Activated naive CD4-positive, alpha-beta T cell treated with anti-CD3 and anti-CD28 coated beads, Interleukin-2, amount 10 ng/mL, durations not matched to agents 7 days and 5 days (primary cell): ENCODE measurements at regions not wholly inside any gene's neighbourhood (a gene's known extent, or its start where the extent isn't known, plus 50 kb on each side); places are given as distances from the start of the nearest gene placed in this dataset.

Source experiments
- CTCF ChIA-PET: fragments of 350-600 bp; sonication (Branson Sonifier 250); formaldehyde crosslinking; loops from one replicate; lab custom pipeline; 2021; ENCODE audit warnings: antibody characterized with exemption; lab: Charles Lee
- DNase-seq: peaks from one replicate; pipeline ENCODE4 v3.0.0-alpha.2; 2020
- H3K27ac Mint-ChIP-seq: one replicate; pipeline ENCODE4 v1.8.0; 2021; ENCODE audit warnings: mild to moderate bottlenecking, moderate library complexity, mixed read lengths
- H3K27me3 Mint-ChIP-seq: one replicate; pipeline ENCODE4 v1.8.0; 2021; ENCODE audit warnings: mild to moderate bottlenecking, mixed read lengths
- H3K36me3 Mint-ChIP-seq: one replicate; pipeline ENCODE4 v1.8.0; 2021; ENCODE audit warnings: mixed read lengths
- H3K4me1 Mint-ChIP-seq: one replicate; pipeline ENCODE4 v1.8.0; 2021; ENCODE audit warnings: mixed read lengths
- H3K4me3 Mint-ChIP-seq: one replicate; pipeline ENCODE4 v1.8.0; 2021; ENCODE audit warnings: mild to moderate bottlenecking, moderate library complexity, mixed read lengths
- H3K9me3 Mint-ChIP-seq: one replicate; pipeline ENCODE4 v1.8.0; 2021; ENCODE audit warnings: mixed read lengths

GRCh38 chr5:61878471-61878870 lies 427.5 kb upstream of the KIF2A start:
- Mint-ChIP-seq H3K4me3 (no peak overlapping the region), H3K27ac (no peak overlapping the region), H3K36me3 (no peaks in the 10 kb centered on the region), H3K27me3 (no peaks in the 10 kb centered on the region), H3K9me3 (no peaks in the 10 kb centered on the region), H3K4me1 (no peaks in the 10 kb centered on the region)
- CTCF ChIA-PET = no interaction called here
- no peak for DNase-seq

GRCh38 chr5:61881821-61882487 lies 424.1 kb upstream of the KIF2A start:
- H3K4me3 Mint-ChIP-seq = no peak overlapping the region
- no peaks in the 10 kb centered on the region for H3K36me3 Mint-ChIP-seq
- H3K27ac Mint-ChIP-seq = no peak overlapping the region
- H3K4me1 Mint-ChIP-seq = no peaks in the 10 kb centered on the region
- no peaks in the 10 kb centered on the region for H3K27me3 Mint-ChIP-seq
- no peaks in the 10 kb centered on the region for H3K9me3 Mint-ChIP-seq
- CTCF ChIA-PET = no interaction called here
- no peak for DNase-seq

GRCh38 chr5:61882901-61883500 lies 423.0 kb upstream of the KIF2A start:
- Mint-ChIP-seq H3K4me1 (no peaks in the 10 kb centered on the region), H3K9me3 (no peaks in the 10 kb centered on the region), H3K27ac (no peak overlapping the region), H3K27me3 (no peaks in the 10 kb centered on the region), H3K36me3 (no peaks in the 10 kb centered on the region), H3K4me3 (no peak overlapping the region)
- DNase-seq = no peak
- CTCF ChIA-PET = no interaction called here

GRCh38 chr5:61884252-61884855 lies 421.7 kb upstream of the KIF2A start:
- H3K27ac Mint-ChIP-seq = no peak overlapping the region
- no peaks in the 10 kb centered on the region for H3K9me3 Mint-ChIP-seq
- no peak overlapping the region for H3K4me3 Mint-ChIP-seq
- DNase-seq = no peak
- H3K4me1 Mint-ChIP-seq = no peaks in the 10 kb centered on the region
- CTCF ChIA-PET = no interaction called here
- no peaks in the 10 kb centered on the region for H3K27me3 Mint-ChIP-seq
- H3K36me3 Mint-ChIP-seq = no peaks in the 10 kb centered on the region

DNA sequence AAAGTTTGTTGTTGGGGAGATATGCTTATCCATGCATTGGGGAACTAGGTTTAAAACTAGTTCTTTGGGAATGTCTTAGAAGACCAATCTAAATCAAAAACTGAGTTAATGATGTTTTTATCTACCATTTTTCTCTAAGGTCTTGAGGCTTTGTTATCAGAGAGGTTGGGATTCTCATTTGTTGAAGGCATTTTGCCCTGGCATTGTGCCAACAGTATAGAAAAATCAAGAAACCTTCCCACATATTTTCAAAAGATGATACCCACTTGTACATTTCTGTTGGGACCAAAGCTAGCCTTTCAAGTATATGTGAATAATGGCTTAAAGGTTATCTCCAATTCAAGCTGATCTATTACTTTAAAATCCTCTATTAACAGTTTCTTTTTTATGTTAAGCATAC lies 419.8 kb upstream of the KIF2A start:
- DNase-seq = no peak
- H3K36me3 Mint-ChIP-seq = no peaks in the 10 kb centered on the region
- no peak overlapping the region for H3K4me3 Mint-ChIP-seq
- H3K9me3 Mint-ChIP-seq = no peaks in the 10 kb centered on the region
- H3K27me3 Mint-ChIP-seq = no peaks in the 10 kb centered on the region
- CTCF ChIA-PET = no interaction called here
- no peak overlapping the region for H3K27ac Mint-ChIP-seq
- no peaks in the 10 kb centered on the region for H3K4me1 Mint-ChIP-seq

GRCh38 chr5:61887271-61887670 lies 418.7 kb upstream of the KIF2A start:
- Mint-ChIP-seq H3K4me1 (no peaks in the 10 kb centered on the region), H3K9me3 (peaks cover 3% of the 10 kb centered on the region), H3K4me3 (no peak overlapping the region), H3K27me3 (no peaks in the 10 kb centered on the region), H3K36me3 (no peaks in the 10 kb centered on the region), H3K27ac (no peak overlapping the region)
- no peak for DNase-seq
- CTCF ChIA-PET = no interaction called here

- CTCF ChIA-PET = no interaction called here
Observed at GRCh38 chr5:61894046-61894445, 412.0 kb upstream of the KIF2A start.

DNA sequence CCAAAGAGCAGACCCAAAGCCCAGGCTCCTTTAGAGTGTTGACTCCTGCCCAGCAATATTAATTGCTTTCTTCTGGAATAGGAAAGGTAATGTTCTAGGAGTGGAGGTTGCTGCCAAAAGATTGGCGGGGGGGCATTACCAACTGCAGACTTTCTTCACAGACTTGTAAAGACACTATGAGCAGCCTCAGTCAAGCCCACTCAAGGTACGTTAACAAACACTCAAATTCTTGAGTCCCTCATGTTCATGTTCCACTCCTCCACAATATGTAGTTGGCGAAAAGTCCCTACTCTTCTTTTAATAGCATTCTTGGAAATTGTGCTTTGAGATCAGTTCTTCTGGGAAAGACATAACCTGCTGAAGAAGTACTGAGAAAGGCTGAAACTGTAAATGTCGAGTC lies 409.2 kb upstream of the KIF2A start:
- Mint-ChIP-seq H3K36me3 (no peaks in the 10 kb centered on the region), H3K27me3 (no peaks in the 10 kb centered on the region), H3K4me3 (no peak overlapping the region), H3K27ac (no peak overlapping the region), H3K9me3 (peaks cover 3% of the 10 kb centered on the region), H3K4me1 (no peaks in the 10 kb centered on the region)
- CTCF ChIA-PET = no interaction called here
- no peak for DNase-seq

More at GRCh38 chr5:61894046-61894445, 412.0 kb upstream of the KIF2A start:
- DNase-seq = no peak
- Mint-ChIP-seq H3K36me3 (no peaks in the 10 kb centered on the region), H3K27me3 (no peaks in the 10 kb centered on the region), H3K4me1 (no peaks in the 10 kb centered on the region), H3K27ac (no peak overlapping the region), H3K9me3 (peaks cover 6% of the 10 kb centered on the region), H3K4me3 (no peak overlapping the region)

GRCh38 chr5:61897251-61897650 lies 408.8 kb upstream of the KIF2A start:
- Mint-ChIP-seq H3K36me3 (no peaks in the 10 kb centered on the region), H3K9me3 (peaks cover 3% of the 10 kb centered on the region), H3K27me3 (no peaks in the 10 kb centered on the region), H3K27ac (no peak overlapping the region), H3K4me3 (no peak overlapping the region), H3K4me1 (no peaks in the 10 kb centered on the region)
- CTCF ChIA-PET = no interaction called here
- no peak for DNase-seq

DNA sequence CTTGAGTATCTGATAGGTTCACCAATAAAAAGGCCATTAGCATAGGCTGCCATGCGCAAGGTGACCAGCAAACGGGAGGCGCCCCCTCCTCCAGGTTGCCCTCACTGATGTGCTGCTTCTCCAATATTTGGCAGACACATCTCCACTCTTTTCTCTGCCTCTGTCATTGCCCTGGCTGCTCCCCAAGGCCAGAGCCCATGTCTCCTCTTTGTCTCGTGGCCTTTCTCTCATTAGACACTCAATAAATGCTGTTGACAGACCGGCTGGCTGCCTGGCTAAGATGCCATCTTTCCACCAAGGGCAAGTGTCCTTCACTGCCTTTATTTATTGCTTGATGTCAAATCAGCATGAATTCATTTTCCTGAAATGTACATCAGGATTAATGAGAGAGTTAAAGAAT lies 404.0 kb upstream of the KIF2A start:
- Mint-ChIP-seq H3K9me3 (no peaks in the 10 kb centered on the region), H3K27ac (no peak overlapping the region), H3K36me3 (no peaks in the 10 kb centered on the region), H3K27me3 (no peaks in the 10 kb centered on the region), H3K4me1 (no peaks in the 10 kb centered on the region), H3K4me3 (no peak overlapping the region)
- no peak for DNase-seq
- CTCF ChIA-PET = no interaction called here

- no peak for DNase-seq
- Mint-ChIP-seq H3K27me3 (no peaks in the 10 kb centered on the region), H3K4me1 (no peaks in the 10 kb centered on the region), H3K36me3 (no peaks in the 10 kb centered on the region), H3K27ac (no peak overlapping the region), H3K9me3 (no peaks in the 10 kb centered on the region), H3K4me3 (no peak overlapping the region)
- CTCF ChIA-PET = no interaction called here
Observed at GRCh38 chr5:61904730-61905129, 401.3 kb upstream of the KIF2A start.

DNA sequence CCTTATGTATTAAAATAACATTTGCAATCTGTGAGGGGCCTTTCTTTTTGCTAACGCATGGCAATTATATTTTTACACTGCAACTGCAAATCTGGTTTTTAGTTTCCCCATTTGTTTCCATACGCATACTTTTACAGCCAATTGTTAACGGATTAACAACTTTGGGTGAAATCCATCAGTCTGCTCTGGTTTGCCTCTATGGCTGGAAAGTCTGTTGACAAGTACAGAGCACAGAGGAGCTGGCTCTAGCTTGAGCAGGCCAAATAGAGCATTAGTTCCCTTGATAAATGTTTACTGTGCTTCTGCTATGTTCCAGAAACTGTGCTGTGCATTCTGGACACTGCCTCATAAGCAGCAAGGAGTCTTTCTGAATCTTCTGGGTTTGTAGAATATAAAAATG lies 400.4 kb upstream of the KIF2A start:
- DNase-seq = no peak
- Mint-ChIP-seq H3K9me3 (no peaks in the 10 kb centered on the region), H3K27me3 (no peaks in the 10 kb centered on the region), H3K27ac (no peak overlapping the region), H3K4me1 (no peaks in the 10 kb centered on the region), H3K4me3 (no peak overlapping the region), H3K36me3 (no peaks in the 10 kb centered on the region)
- CTCF ChIA-PET = no interaction called here

GRCh38 chr5:61906820-61907219 lies 399.2 kb upstream of the KIF2A start:
- Mint-ChIP-seq H3K36me3 (no peaks in the 10 kb centered on the region), H3K27ac (no peak overlapping the region), H3K27me3 (no peaks in the 10 kb centered on the region), H3K4me3 (no peak overlapping the region), H3K9me3 (no peaks in the 10 kb centered on the region), H3K4me1 (no peaks in the 10 kb centered on the region)
- CTCF ChIA-PET = no interaction called here
- no peak for DNase-seq

DNA sequence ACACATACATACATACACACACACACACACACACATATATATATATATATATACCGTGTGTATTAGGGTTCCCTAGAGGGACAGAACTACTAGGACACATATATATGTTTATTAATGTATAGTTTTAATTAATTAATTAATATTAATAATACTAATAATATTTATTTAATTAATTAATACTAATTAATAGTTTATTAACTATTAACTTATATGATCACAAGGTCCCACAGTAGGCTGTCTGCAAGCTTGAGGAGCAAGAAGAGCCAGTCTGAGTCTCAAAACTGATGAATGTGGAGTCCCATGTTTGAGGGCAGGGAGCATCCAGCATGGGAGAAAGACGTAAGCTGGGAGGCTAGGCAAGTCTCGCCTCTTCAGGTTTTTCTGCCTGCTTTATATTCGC lies 398.0 kb upstream of the KIF2A start:
- DNase-seq = no peak
- CTCF ChIA-PET = no interaction called here
- no peaks in the 10 kb centered on the region for H3K36me3 Mint-ChIP-seq
- no peaks in the 10 kb centered on the region for H3K4me1 Mint-ChIP-seq
- H3K27ac Mint-ChIP-seq = no peak overlapping the region
- no peak overlapping the region for H3K4me3 Mint-ChIP-seq
- H3K27me3 Mint-ChIP-seq = no peaks in the 10 kb centered on the region
- H3K9me3 Mint-ChIP-seq = peaks cover 5% of the 10 kb centered on the region

- Mint-ChIP-seq H3K4me3 (no peak overlapping the region), H3K36me3 (no peaks in the 10 kb centered on the region), H3K27ac (no peak overlapping the region), H3K27me3 (no peaks in the 10 kb centered on the region), H3K4me1 (no peaks in the 10 kb centered on the region), H3K9me3 (peaks cover 7% of the 10 kb centered on the region)
- CTCF ChIA-PET = no interaction called here
- no peak for DNase-seq
Observed at GRCh38 chr5:61910771-61911170, 395.2 kb upstream of the KIF2A start.
